GM04504 (cell line): ENCODE measurements at regions not wholly inside any gene's neighbourhood (a gene's known extent, or its start where the extent isn't known, plus 50 kb on each side); places are given as distances from the start of the nearest gene placed in this dataset.

ENCODE experiments used
- DNase-seq: peaks from one replicate; pipeline ENCODE4 v3.0.0-alpha.2; 2012; ENCODE audit warnings: low read depth

GRCh38 chr1:219401724-219402625 is 210.9 kb downstream of the ZC3H11B start:
- no peak for DNase-seq

- DNase-seq = no peak
Observed at GRCh38 chr1:219399446-219399845, 213.5 kb downstream of the ZC3H11B start.

- no peak for DNase-seq
Observed at GRCh38 chr1:219398815-219399396, 214.0 kb downstream of the ZC3H11B start.

GRCh38 chr1:219397511-219397910 is 215.4 kb downstream of the ZC3H11B start:
- no peak for DNase-seq

GRCh38 chr1:219391297-219391696 is 217.6 kb downstream of the LYPLAL1 start:
- DNase-seq = no peak

GRCh38 chr1:219387211-219387610 is 213.5 kb downstream of the LYPLAL1 start:
- DNase-seq = no peak

- peak; percentile 23 for DNase-seq
Observed at GRCh38 chr1:219385787-219386427, 212.2 kb downstream of the LYPLAL1 start.

- DNase-seq = no peak
Observed at GRCh38 chr1:219383281-219383680, 209.6 kb downstream of the LYPLAL1 start.

- DNase-seq = no peak
Observed at GRCh38 chr1:219381396-219381795, 207.7 kb downstream of the LYPLAL1 start.

- DNase-seq = no peak
Observed at GRCh38 chr1:219380463-219380862, 206.8 kb downstream of the LYPLAL1 start.

- no peak for DNase-seq
Observed at GRCh38 chr1:219379691-219380090, 206.0 kb downstream of the LYPLAL1 start.

- no peak for DNase-seq
Observed at GRCh38 chr1:219374636-219375035, 201.0 kb downstream of the LYPLAL1 start.

- DNase-seq = no peak
Observed at GRCh38 chr1:219374046-219374566, 200.4 kb downstream of the LYPLAL1 start.

GRCh38 chr1:219373616-219373935 is 199.9 kb downstream of the LYPLAL1 start:
- DNase-seq = no peak

GRCh38 chr1:219372916-219373615 is 199.4 kb downstream of the LYPLAL1 start:
- DNase-seq = no peak

- DNase-seq = no peak
Observed at GRCh38 chr1:219371471-219371870, 197.8 kb downstream of the LYPLAL1 start.

GRCh38 chr1:219367496-219367895 is 193.8 kb downstream of the LYPLAL1 start:
- no peak for DNase-seq

- no peak for DNase-seq
Observed at GRCh38 chr1:219365451-219365850, 191.8 kb downstream of the LYPLAL1 start.

GRCh38 chr1:219362702-219363101 is 189.0 kb downstream of the LYPLAL1 start:
- DNase-seq = no peak

- no peak for DNase-seq
Observed at GRCh38 chr1:219359126-219359525, 185.4 kb downstream of the LYPLAL1 start.

GRCh38 chr1:219358080-219358479 is 184.4 kb downstream of the LYPLAL1 start:
- DNase-seq = no peak

GRCh38 chr1:219354962-219355361 is 181.3 kb downstream of the LYPLAL1 start:
- no peak for DNase-seq
